SK-N-MC (cell line): ENCODE measurements at regions not wholly inside any gene's neighbourhood (a gene's known extent, or its start where the extent isn't known, plus 50 kb on each side); places are given as distances from the start of the nearest gene placed in this dataset.

ENCODE experiments used
- DNase-seq: peaks from one replicate; pipeline ENCODE4 v3.0.0-alpha.2; 2011; ENCODE audit warnings: low read depth, low spot score
- H3K27ac ChIP-seq: fragments of 200-600 bp; sonication (generic); 2 replicates; pipeline ENCODE4 v1.5.1; 2016; ENCODE audit warnings: mixed run types
- H3K36me3 ChIP-seq: fragments of 200-600 bp; sonication (generic); 2 replicates; pipeline ENCODE4 v1.6.1; 2017; ENCODE audit warnings: antibody characterized with exemption, low read length, mixed read lengths; ENCODE audit not compliant: insufficient read depth
- H3K4me3 ChIP-seq: fragments of 200-600 bp; sonication (generic); 2 replicates; pipeline ENCODE4 v1.5.1; 2016
- H3K9ac ChIP-seq: fragments of 200-600 bp; sonication (generic); 2 replicates; pipeline ENCODE4 v1.8.0; 2017; ENCODE audit warnings: mixed run types, mixed read lengths; ENCODE audit not compliant: insufficient read length
- H3K9me3 ChIP-seq: fragments of 200-600 bp; sonication (generic); 2 replicates; pipeline ENCODE4 v1.6.1; 2017; ENCODE audit warnings: low read depth, mild to moderate bottlenecking, antibody characterized with exemption, low read length, moderate library complexity, mixed read lengths
- EZH2 ChIP-seq: fragments of 200-600 bp; sonication (generic); IDR thresholded peaks from one replicate; pipeline ENCODE4 v1.6.1; 2017; ENCODE audit warnings: antibody characterized with exemption
- FOXP2 ChIP-seq: optimal IDR thresholded peaks from 2 replicates; pipeline ENCODE3; 2011; ENCODE audit warnings: mild to moderate bottlenecking, moderate library complexity; ENCODE audit not compliant: insufficient read depth; ENCODE audit errors: extremely low read length, control extremely low read depth
- POLR2AphosphoS5 ChIP-seq: IDR thresholded peaks from 2 replicates; pipeline ENCODE4 v1.6.1; 2012; ENCODE audit warnings: mild to moderate bottlenecking, low read depth, low read length, borderline replicate concordance

DNA sequence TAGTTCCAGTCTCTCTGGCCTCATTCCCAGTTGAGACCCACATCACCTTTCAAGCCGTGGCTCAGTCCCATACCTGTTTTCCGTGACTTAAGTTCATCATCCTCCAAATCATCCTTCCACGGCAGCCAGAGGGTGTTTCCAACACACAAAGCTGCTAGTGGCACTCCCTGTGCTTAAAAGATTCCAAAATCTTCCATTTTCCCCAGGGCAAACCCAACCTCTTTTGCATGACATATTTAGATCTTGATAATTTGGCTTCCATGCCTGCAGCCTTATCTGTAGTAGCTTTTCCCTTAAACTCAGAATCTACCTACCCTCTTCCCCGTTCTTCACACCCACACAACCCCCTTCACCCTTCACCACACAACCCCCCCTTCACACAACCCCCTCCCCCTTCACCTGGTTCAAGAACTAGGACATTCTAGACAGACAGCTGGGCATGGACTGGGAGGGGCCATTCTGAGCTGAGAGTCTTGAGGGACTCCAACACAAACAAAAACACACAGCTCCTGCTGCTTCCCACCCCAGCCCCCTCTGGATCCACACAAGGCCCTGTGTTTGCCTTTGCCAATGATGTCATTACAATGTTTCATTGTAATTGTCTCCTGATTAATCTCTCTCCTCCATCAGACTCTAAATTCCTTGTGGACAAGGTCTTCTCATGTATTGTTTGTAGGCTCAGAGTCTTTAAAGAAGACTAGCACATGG lies 268.2 kb downstream of the SH3GL2 start:
- H3K36me3 ChIP-seq, result no peaks in the 10 kb centered on the region
- no peak overlapping the region for H3K9ac ChIP-seq
- no peak for TF ChIP-seq EZH2
- no peak for TF ChIP-seq POLR2AphosphoS5
- no peak for DNase-seq
- H3K27ac ChIP-seq, result no peak overlapping the region
- peaks cover 3% of the 10 kb centered on the region; the same call in 1 of the 2 replicates for H3K9me3 ChIP-seq
- H3K4me3 ChIP-seq, result no peak overlapping the region

DNA sequence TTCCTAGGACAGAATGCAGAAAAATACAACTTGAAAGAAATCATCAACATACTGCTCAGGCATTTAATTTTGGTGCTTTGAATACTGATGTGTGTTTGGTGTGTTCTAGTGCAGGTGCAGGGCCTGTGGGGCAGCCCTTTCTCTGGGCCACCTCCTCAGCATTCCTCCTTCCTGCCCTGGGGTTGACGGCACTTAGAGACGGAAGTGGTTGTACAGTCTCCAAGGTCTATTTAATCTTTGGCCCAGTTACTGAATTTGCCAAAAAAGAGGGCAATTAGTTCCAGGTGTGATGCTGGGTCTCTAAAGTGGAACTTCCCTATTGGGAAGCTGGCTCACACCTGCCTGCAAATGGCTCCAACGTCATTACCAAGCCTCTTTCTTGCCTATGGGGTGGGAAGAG lies 269.0 kb downstream of the SH3GL2 start:
- H3K27ac ChIP-seq, result no peak overlapping the region
- H3K9ac ChIP-seq, result no peak overlapping the region
- TF ChIP-seq FOXP2 (no peak), EZH2 (no peak), POLR2AphosphoS5 (no peak)
- no peak for DNase-seq
- no peaks in the 10 kb centered on the region for H3K36me3 ChIP-seq
- no peak overlapping the region for H3K4me3 ChIP-seq
- H3K9me3 ChIP-seq, result peaks cover 3% of the 10 kb centered on the region; the same call in 1 of the 2 replicates

DNA sequence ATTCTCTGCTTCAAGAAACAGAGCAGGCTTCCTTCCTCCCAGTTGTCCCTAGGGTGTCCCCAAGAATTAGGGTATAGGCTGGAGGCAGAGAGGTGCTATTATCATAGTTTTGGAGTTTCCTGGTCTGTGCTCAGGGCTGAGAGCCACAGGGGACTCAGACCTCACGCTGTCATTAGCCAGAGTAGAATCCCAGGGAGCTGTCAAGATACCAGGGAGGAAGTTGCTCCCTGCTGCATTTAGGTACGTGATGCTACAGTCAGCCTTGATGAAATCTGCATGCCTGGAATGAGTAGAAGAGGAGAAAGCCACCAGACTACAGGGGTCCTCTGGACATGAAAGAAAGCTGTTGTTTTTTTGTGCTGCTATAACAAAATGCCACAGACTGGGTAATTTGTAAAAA lies 273.2 kb downstream of the SH3GL2 start:
- Histone ChIP-seq H3K27ac (no peak overlapping the region), H3K36me3 (no peaks in the 10 kb centered on the region), H3K9ac (no peak overlapping the region), H3K4me3 (no peak overlapping the region), H3K9me3 (no peaks in the 10 kb centered on the region)
- DNase-seq, result no peak
- TF ChIP-seq FOXP2 (no peak), EZH2 (no peak)

DNA sequence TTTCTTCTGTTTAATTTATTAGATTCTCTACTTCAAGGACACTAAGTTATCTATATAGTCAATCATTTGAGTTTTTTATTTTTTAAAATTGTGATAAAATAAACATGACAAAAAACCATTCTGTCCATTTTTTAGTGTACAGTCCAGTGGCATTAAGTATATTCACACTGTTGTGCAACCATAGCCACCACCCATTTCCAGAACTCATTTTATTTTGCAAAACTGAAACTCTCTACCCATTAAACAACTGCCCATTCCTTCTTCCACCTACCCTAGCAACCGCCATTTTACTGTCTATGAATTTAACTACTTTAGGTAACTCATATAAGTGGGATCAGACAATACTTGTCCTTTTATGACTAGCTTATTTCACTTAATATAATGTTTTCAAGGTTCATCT lies 275.6 kb downstream of the SH3GL2 start:
- TF ChIP-seq FOXP2, result no peak
- no peak for TF ChIP-seq POLR2AphosphoS5
- no peak for TF ChIP-seq EZH2
- no peak overlapping the region for H3K27ac ChIP-seq
- no peak for DNase-seq
- H3K9me3 ChIP-seq, result no peaks in the 10 kb centered on the region
- no peaks in the 10 kb centered on the region for H3K36me3 ChIP-seq
- H3K9ac ChIP-seq, result no peak overlapping the region
- no peak overlapping the region for H3K4me3 ChIP-seq

DNA sequence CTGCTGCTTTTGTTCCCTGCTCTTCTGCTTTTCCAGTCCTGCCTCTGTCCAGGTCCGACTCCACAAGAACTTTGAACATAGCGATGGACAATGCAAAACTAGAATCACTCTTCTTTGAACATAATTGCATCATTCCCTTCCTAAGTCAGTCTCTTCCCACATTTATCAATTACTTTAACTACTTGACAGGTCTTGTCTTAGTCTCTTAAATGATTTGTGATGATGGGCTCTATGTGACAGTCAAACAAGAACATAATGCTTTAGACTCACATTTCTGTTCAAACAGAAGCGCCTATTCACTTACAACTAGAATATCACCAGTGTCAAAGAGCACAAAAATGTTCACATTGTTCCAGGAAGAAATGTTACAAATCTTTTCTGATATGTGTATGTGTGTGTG lies 278.1 kb downstream of the SH3GL2 start:
- TF ChIP-seq POLR2AphosphoS5 (no peak), EZH2 (no peak), FOXP2 (no peak)
- Histone ChIP-seq H3K27ac (no peak overlapping the region), H3K36me3 (no peaks in the 10 kb centered on the region), H3K4me3 (no peak overlapping the region), H3K9me3 (no peaks in the 10 kb centered on the region), H3K9ac (no peak overlapping the region)
- DNase-seq, result no peak

DNA sequence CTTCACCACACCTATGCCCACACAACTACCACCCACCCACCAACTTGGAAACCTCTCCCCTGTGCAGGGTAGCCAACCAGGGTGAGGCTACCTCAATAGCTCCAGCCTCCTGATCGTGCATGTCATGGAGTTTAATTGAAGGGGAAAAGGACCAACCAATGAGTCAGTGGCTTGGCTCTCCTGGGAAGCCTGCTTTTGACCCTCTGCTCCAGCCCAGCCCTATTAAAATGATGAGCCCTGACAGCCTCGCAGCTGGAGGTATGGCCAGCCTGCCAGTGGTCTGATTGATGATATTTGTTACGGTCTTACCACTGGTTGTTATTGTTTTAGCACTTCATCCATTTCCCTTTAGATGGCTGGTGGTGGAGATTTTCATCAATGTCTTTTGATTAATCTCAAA lies 280.4 kb downstream of the SH3GL2 start:
- Histone ChIP-seq H3K36me3 (no peaks in the 10 kb centered on the region), H3K9me3 (no peaks in the 10 kb centered on the region), H3K9ac (no peak overlapping the region), H3K4me3 (no peak overlapping the region), H3K27ac (no peak overlapping the region)
- TF ChIP-seq FOXP2 (no peak), EZH2 (no peak), POLR2AphosphoS5 (no peak)
- no peak for DNase-seq

DNA sequence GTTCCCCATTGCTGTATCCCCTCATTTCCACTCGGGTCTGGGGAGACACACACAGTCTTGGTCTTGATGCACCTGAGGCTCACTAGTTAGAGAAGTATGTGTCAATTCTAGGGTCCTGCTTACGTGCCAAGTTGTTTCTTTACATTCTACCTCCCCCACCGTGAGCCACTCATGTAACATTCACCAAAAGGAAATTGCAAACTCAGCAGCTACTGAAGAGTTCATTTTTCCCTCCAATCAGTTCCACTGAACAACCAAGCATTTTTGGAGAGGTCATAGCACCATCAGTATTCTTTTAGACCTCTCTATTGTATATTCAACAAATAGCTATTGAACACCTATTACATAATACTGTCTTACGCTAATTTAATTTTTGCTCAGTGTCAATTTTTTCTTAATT lies 281.1 kb downstream of the SH3GL2 start:
- Histone ChIP-seq H3K4me3 (no peak overlapping the region), H3K27ac (no peak overlapping the region), H3K9ac (no peak overlapping the region), H3K9me3 (no peaks in the 10 kb centered on the region), H3K36me3 (no peaks in the 10 kb centered on the region)
- no peak for DNase-seq
- no peak for TF ChIP-seq POLR2AphosphoS5
- TF ChIP-seq EZH2, result no peak
- TF ChIP-seq FOXP2, result no peak

DNA sequence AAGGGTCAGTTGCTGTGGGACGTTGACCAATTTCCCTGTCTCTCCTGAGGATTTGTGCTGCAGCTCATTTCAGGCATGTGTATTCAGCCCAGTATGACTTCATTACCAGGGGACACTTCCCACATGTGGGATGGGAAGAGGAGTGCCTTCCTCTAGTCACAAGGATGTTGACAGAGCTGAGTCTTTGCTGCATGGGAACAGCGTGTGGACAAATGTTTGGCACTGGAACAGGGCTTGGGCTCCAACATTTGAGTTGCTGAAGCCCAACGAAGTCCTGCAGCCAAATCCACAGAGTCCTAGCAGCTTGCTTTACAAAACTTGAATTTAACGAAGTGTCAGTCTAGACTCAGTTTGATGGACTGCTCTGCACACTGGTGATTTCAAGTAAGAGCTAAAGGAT lies 283.2 kb downstream of the SH3GL2 start:
- no peaks in the 10 kb centered on the region for H3K36me3 ChIP-seq
- H3K9ac ChIP-seq, result no peak overlapping the region
- H3K4me3 ChIP-seq, result no peak overlapping the region
- H3K27ac ChIP-seq, result no peak overlapping the region
- DNase-seq, result no peak
- no peaks in the 10 kb centered on the region for H3K9me3 ChIP-seq
- TF ChIP-seq FOXP2 (no peak), EZH2 (no peak), POLR2AphosphoS5 (no peak)

DNA sequence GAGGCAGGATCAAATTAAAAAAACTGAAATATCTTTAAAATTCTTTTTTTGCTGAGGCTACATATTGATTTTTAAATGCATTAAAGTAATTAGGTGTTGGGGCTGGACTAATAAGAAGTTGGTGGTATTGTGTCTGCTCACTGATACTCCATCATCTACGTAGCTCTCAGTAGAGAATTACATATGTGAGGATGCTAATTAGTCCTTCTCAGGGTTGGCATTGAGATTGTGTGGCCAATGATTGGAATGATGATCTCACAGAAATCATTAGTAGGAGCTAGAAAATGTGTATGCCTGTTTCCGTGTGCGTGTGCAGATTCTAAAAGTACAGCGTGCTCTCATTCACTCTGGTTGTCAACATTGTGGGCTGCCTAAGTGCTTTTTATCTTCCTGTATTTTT lies 283.8 kb downstream of the SH3GL2 start:
- H3K4me3 ChIP-seq, result no peak overlapping the region
- DNase-seq, result no peak
- H3K9me3 ChIP-seq, result no peaks in the 10 kb centered on the region
- no peak overlapping the region for H3K9ac ChIP-seq
- H3K36me3 ChIP-seq, result no peaks in the 10 kb centered on the region
- TF ChIP-seq EZH2 (no peak), FOXP2 (no peak), POLR2AphosphoS5 (no peak)
- H3K27ac ChIP-seq, result no peak overlapping the region
